HFF-Myc (cell line): ENCODE measurements at regions not wholly inside any gene's neighbourhood (a gene's known extent, or its start where the extent isn't known, plus 50 kb on each side); places are given as distances from the start of the nearest gene placed in this dataset.
A peak's percentile ranks its signal among the peaks of the same experiment; 100 is the strongest.

ENCODE experiments used
- DNase-seq: peaks from one replicate; pipeline ENCODE4 v3.0.0-alpha.2; 2011; ENCODE audit warnings: low read depth; ENCODE audit errors: extremely low read depth
- H3K4me3 ChIP-seq: replicated peaks from 2 replicates; pipeline ENCODE4 v1.5.1; 2011; ENCODE audit warnings: low read depth, mild to moderate bottlenecking, control low read depth, low read length
- CTCF ChIP-seq: IDR thresholded peaks from 2 replicates; pipeline ENCODE4 v1.5.1; 2012; ENCODE audit warnings: mild to moderate bottlenecking, low read depth, low read length, control low read depth; ENCODE audit errors: missing control alignments

- no peak for DNase-seq
- no peak overlapping the region for H3K4me3 ChIP-seq
- TF ChIP-seq CTCF, result no peak
Measured at GRCh38 chr13:44135566-44135965, 238.1 kb upstream of the SERP2 start.

GRCh38 chr13:44136696-44137268 is 236.8 kb upstream of the SERP2 start:
- DNase-seq, result no peak
- no peak overlapping the region for H3K4me3 ChIP-seq

DNA sequence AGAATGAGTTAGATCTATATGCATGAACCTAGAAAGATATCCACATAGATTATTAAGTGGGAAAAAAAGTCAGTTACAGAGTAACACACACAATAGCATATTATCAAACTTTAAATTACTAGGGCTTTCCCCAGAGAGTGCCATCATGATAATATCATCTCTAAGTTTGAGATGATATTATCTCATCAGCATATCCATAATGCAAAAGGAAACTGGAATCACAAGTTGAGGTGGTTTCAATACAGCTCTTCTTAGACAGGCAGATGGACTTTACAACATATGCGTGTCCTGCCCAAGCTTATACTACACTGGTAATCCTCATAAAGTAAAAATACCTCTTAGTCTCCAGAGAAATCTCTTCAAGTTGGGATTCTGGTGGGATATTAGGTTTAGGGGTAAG is 236.2 kb upstream of the SERP2 start:
- no peak overlapping the region for H3K4me3 ChIP-seq
- no peak for DNase-seq
- TF ChIP-seq CTCF, result no peak

More at GRCh38 chr13:44136696-44137268, 236.8 kb upstream of the SERP2 start:
- no peak for TF ChIP-seq CTCF

GRCh38 chr13:44140146-44140545 is 233.5 kb upstream of the SERP2 start:
- no peak for TF ChIP-seq CTCF
- no peak for DNase-seq

GRCh38 chr13:44140888-44141724 is 232.5 kb upstream of the SERP2 start:
- H3K4me3 ChIP-seq, result peak overlapping the region; percentile 52
- DNase-seq, result no peak
- TF ChIP-seq CTCF, result no peak

More at GRCh38 chr13:44140146-44140545, 233.5 kb upstream of the SERP2 start:
- H3K4me3 ChIP-seq, result no peak overlapping the region

- peak overlapping the region; percentile 53 for H3K4me3 ChIP-seq
- no peak for TF ChIP-seq CTCF
- DNase-seq, result peak; percentile 72
Measured at GRCh38 chr13:44141725-44142539, 231.7 kb upstream of the SERP2 start.
